Endodermal cell (in vitro differentiated cells): ENCODE measurements at regions not wholly inside any gene's neighbourhood (a gene's known extent, or its start where the extent isn't known, plus 50 kb on each side); places are given as distances from the start of the nearest gene placed in this dataset.

Experiments used
- DNase-seq: peaks from one replicate; pipeline ENCODE4 v3.0.0-alpha.2; 2017
- H3K27ac ChIP-seq: 2 replicates; pipeline ENCODE4 v1.5.1; 2013; ENCODE audit warnings: mild to moderate bottlenecking, low read depth, low read length, moderate library complexity
- H3K27me3 ChIP-seq: 2 replicates; pipeline ENCODE4 v1.6.1; 2013; ENCODE audit warnings: mild to moderate bottlenecking, low read length, moderate library complexity; ENCODE audit not compliant: insufficient read depth, control insufficient read depth, poor library complexity, severe bottlenecking
- H3K36me3 ChIP-seq: 2 replicates; pipeline ENCODE4 v1.7.0; 2013; ENCODE audit warnings: mild to moderate bottlenecking, low read length, moderate library complexity; ENCODE audit not compliant: control insufficient read depth, insufficient read depth
- H3K4me1 ChIP-seq: one replicate; pipeline ENCODE4 v1.7.0; 2013; ENCODE audit warnings: low read length; ENCODE audit not compliant: control insufficient read depth, insufficient read depth
- H3K4me3 ChIP-seq: 2 replicates; pipeline ENCODE4 v1.5.1; 2013; ENCODE audit warnings: mild to moderate bottlenecking, low read length, moderate library complexity
- H3K9ac ChIP-seq: 2 replicates; pipeline ENCODE4 v1.6.1; 2013; ENCODE audit warnings: mild to moderate bottlenecking, low read length, moderate library complexity; ENCODE audit not compliant: poor library complexity, severe bottlenecking; ENCODE audit errors: extremely low read depth
- H3K9me3 ChIP-seq: 2 replicates; pipeline ENCODE4 v1.6.1; 2013; ENCODE audit warnings: mild to moderate bottlenecking, low read length, moderate library complexity; ENCODE audit not compliant: control insufficient read depth
- H3K27ac Mint-ChIP-seq: 2 replicates; pipeline ENCODE4 v1.8.0; 2020; ENCODE audit warnings: mixed read lengths
- H3K27me3 Mint-ChIP-seq: 2 replicates; pipeline ENCODE4 v1.8.0; 2021; ENCODE audit warnings: mild to moderate bottlenecking, mixed read lengths; ENCODE audit not compliant: insufficient read depth
- H3K36me3 Mint-ChIP-seq: 2 replicates; pipeline ENCODE4 v1.8.0; 2020; ENCODE audit warnings: low read depth, mixed read lengths
- H3K4me1 Mint-ChIP-seq: 2 replicates; pipeline ENCODE4 v1.8.0; 2020; ENCODE audit warnings: mixed read lengths
- H3K4me3 Mint-ChIP-seq: 2 replicates; pipeline ENCODE4 v1.8.0; 2020; ENCODE audit warnings: mild to moderate bottlenecking, moderate library complexity, mixed read lengths
- H3K9me3 Mint-ChIP-seq: 2 replicates; pipeline ENCODE4 v1.8.0; 2020; ENCODE audit warnings: mild to moderate bottlenecking, mixed read lengths
- CTCF ChIP-seq: fragments of 200-600 bp; sonication (generic); conservative IDR thresholded peaks from 2 replicates; pipeline ENCODE4 v1.5.0; 2021; ENCODE audit warnings: antibody characterized with exemption, mild to moderate bottlenecking
- WGBS, 2 experiments: methylation state at CpG; one replicate each; pipeline versions ENCODE4 v1.1.5 to v1.1.7; 2013; ENCODE audit warnings: missing lambda C conversion rate in 2 of 2, mixed read lengths in 1 of 2; ENCODE audit not compliant: insufficient coverage in 1 of 2, insufficient read length in 1 of 2; 5-methylcytosine and 5-hydroxymethylcytosine counted together

- H3K9me3 Mint-ChIP-seq, result no peaks in the 10 kb centered on the region
- peaks cover 5% of the 10 kb centered on the region for H3K4me1 ChIP-seq
- H3K4me3 ChIP-seq, result no peak overlapping the region
- no peaks in the 10 kb centered on the region for H3K27me3 Mint-ChIP-seq
- no peak overlapping the region for H3K9ac ChIP-seq
- H3K27ac ChIP-seq, result no peak overlapping the region
- TF ChIP-seq CTCF, result no peak
- H3K27me3 ChIP-seq, result no peaks in the 10 kb centered on the region
- H3K9me3 ChIP-seq, result no peaks in the 10 kb centered on the region
- peaks cover 19% of the 10 kb centered on the region for H3K4me1 Mint-ChIP-seq
- no peak overlapping the region for H3K4me3 Mint-ChIP-seq
- H3K27ac Mint-ChIP-seq, result no peak overlapping the region
- no peaks in the 10 kb centered on the region for H3K36me3 ChIP-seq
- DNase-seq, result no peak
- peaks cover 5% of the 10 kb centered on the region for H3K36me3 Mint-ChIP-seq
- 93 to 96% methylated on average over 6 of the region's 6 CpGs for WGBS, 2 experiments
These were observed 493.3 kb downstream of the MAFB start for GRCh38 chr20:40195742-40196141.

DNA sequence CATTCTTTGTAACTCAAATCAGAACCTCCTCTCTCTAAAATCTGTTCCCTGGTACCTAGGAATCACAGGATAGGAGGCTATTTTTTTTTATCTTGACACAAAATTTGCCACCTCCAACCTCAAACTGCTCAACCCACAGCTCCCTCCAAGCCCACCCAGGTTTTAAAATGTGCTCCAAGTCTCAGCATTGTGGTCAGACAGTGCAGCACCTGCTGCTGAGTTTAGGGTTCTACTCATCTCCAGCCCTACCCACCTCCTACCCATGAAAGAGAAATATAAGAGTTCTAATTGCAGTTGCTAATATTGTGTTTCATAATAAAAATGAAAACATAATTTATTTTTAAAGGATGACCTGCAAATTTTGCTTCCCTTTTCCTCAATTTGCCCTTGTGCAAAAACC is 496.5 kb downstream of the MAFB start:
- H3K27ac Mint-ChIP-seq, result no peak overlapping the region
- DNase-seq, result no peak
- Histone ChIP-seq H3K36me3 (no peaks in the 10 kb centered on the region), H3K9me3 (no peaks in the 10 kb centered on the region), H3K9ac (no peak overlapping the region), H3K4me3 (no peak overlapping the region), H3K27ac (no peak overlapping the region), H3K4me1 (peaks cover 7% of the 10 kb centered on the region), H3K27me3 (no peaks in the 10 kb centered on the region)
- H3K4me1 Mint-ChIP-seq, result peaks cover 24% of the 10 kb centered on the region
- H3K36me3 Mint-ChIP-seq, result peaks cover 5% of the 10 kb centered on the region
- H3K9me3 Mint-ChIP-seq, result no peaks in the 10 kb centered on the region
- H3K27me3 Mint-ChIP-seq, result no peaks in the 10 kb centered on the region
- no peak overlapping the region for H3K4me3 Mint-ChIP-seq
- no peak for TF ChIP-seq CTCF

DNA sequence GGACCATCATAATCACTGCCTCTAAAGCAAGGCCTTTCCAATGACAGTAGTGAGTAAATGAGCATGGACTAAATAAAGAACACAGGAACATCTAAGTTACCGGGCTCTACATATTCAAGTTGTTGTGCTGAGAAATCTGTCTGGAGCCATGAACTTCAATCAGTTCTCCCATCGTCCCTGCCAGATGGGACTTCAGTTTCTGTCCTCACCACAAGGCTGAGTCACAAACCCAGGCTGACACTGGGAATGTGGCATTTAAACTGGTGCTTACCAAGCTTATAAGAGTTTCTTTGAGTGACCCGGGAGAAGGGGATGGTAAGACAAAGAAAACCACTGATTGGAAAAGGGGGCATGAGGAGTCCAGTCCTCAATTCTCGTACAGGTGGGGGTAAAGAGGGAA is 497.0 kb downstream of the MAFB start:
- no peak for TF ChIP-seq CTCF
- no peak for DNase-seq
- Histone ChIP-seq H3K27me3 (no peaks in the 10 kb centered on the region), H3K9ac (no peak overlapping the region), H3K4me3 (no peak overlapping the region), H3K27ac (no peak overlapping the region), H3K4me1 (peaks cover 6% of the 10 kb centered on the region), H3K9me3 (no peaks in the 10 kb centered on the region), H3K36me3 (no peaks in the 10 kb centered on the region)
- Mint-ChIP-seq H3K9me3 (no peaks in the 10 kb centered on the region), H3K27ac (no peak overlapping the region), H3K27me3 (no peaks in the 10 kb centered on the region), H3K4me3 (no peak overlapping the region), H3K4me1 (peaks cover 19% of the 10 kb centered on the region), H3K36me3 (peaks cover 5% of the 10 kb centered on the region)
- 93 to 96% methylated on average over 4 of the region's 4 CpGs for WGBS, 2 experiments
